H1 (cell line): ENCODE measurements at regions not wholly inside any gene's neighbourhood (a gene's known extent, or its start where the extent isn't known, plus 50 kb on each side); places are given as distances from the start of the nearest gene placed in this dataset.
A peak's percentile ranks its signal among the peaks of the same experiment; 100 is the strongest.

Experiments used
- CEBPB ChIP-seq: IDR thresholded peaks from 2 replicates; pipeline ENCODE4 v1.6.1; 2012; ENCODE audit warnings: low read depth, low read length
- JUND ChIP-seq: IDR thresholded peaks from 2 replicates; pipeline ENCODE4 v1.6.1; 2011; ENCODE audit warnings: mild to moderate bottlenecking, improper control_type of control experiment, low read length
- MAFK ChIP-seq: IDR thresholded peaks from 2 replicates; pipeline ENCODE4 v1.6.1; 2012; ENCODE audit warnings: low read depth, mild to moderate bottlenecking, improper control_type of control experiment, low read length
- POLR2A ChIP-seq, 2 experiments: IDR thresholded peaks; 1 replicate in 1 of 2; 2 replicates in 1 of 2; pipeline ENCODE4 v1.6.1; 2011; ENCODE audit warnings: low read depth in 2 of 2, low read length in 2 of 2, mild to moderate bottlenecking in 2 of 2; ENCODE audit errors: control extremely low read depth in 1 of 2
- RAD21 ChIP-seq, 2 experiments: IDR thresholded peaks in 1 of 2; conservative IDR thresholded peaks in 1 of 2; 2 replicates each; pipeline ENCODE4 v1.6.1; 2011; ENCODE audit warnings: low read depth in 2 of 2, low read length in 2 of 2, improper control_type of control experiment in 1 of 2, inconsistent platforms in 1 of 2, mild to moderate bottlenecking in 1 of 2, moderate library complexity in 1 of 2
- RNF2 ChIP-seq: fragments of 200-900, 300-1000 bp; sonication (generic); IDR thresholded peaks from 2 replicates; pipeline ENCODE4 v1.7.1; 2016; ENCODE audit warnings: borderline replicate concordance, low read depth, mild to moderate bottlenecking, antibody characterized with exemption, low read length; ENCODE audit not compliant: poor library complexity, severe bottlenecking; ENCODE audit errors: missing control alignments
- TAF1 ChIP-seq: IDR thresholded peaks from 2 replicates; pipeline ENCODE4 v1.6.1; 2011; ENCODE audit warnings: mild to moderate bottlenecking, low read depth, low read length
- TBP ChIP-seq: IDR thresholded peaks from 2 replicates; pipeline ENCODE4 v1.6.1; 2011; ENCODE audit warnings: low read depth, low read length, improper control_type of control experiment
- TEAD4 ChIP-seq: IDR thresholded peaks from 2 replicates; pipeline ENCODE4 v1.6.1; 2012; ENCODE audit warnings: low read depth, low read length, inconsistent platforms, mixed read lengths
- TF ChIP-seq, protein P1 (sequence below): fragments of 300-600 bp; sonication (generic); IDR thresholded peaks from 2 replicates; pipeline ENCODE4 v1.7.1; 2012; ENCODE audit warnings: low read length, moderate library complexity, mild to moderate bottlenecking, inconsistent platforms; ENCODE audit not compliant: insufficient replicate concordance
- TF ChIP-seq, protein P2 (sequence below): IDR thresholded peaks from 2 replicates; pipeline ENCODE4 v1.6.1; 2012; ENCODE audit warnings: inconsistent platforms

DNA sequence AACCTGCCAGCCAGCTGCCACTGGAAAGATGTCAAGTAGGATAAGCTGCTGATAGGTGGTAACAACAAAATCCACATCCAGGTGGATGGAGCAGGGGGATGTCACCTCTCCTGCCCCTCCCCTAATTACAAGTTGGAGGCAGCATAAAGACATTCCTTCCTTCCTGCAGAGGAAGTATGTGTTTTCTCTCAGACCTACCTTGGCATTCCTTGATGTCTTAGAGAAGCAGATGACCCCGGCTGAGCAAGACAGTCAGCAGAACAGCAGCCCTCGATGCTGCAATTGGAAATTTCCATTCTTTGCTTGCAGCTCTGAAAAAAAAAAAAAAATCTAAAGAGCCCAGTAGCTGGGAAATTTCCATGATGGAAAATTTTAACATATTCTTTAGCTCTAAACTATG, 137.5 kb upstream of the MKLN1 start (continued):
- TF ChIP-seq RAD21 (IDR thresholded peaks at IDR 0.05 in 1 of 2, conservative IDR thresholded peaks at IDR 0.05 in 1 of 2; ENCODE audit: low read depth in 2 of 2, low read length in 2 of 2) (peak in 1 of 2 experiments; percentile 17; a peak in 1 of 4 replicates), MAFK (peak; percentile 41; the same call in 1 of the 2 replicates), RNF2 (no peak), JUND (peak; percentile 11; the same call in 1 of the 2 replicates), POLR2A (IDR thresholded peaks at IDR 0.05; ENCODE audit: control extremely low read depth in 1 of 2, low read depth in 2 of 2, low read length in 2 of 2) (no peak; a peak in 1 of 3 replicates), CEBPB (peak; percentile 80), TAF1 (0 out of 2 replicates have a peak, but pooled peaks have one; percentile 15), TEAD4 (peak; percentile 97), TBP (no peak)
- TF ChIP-seq, protein P1, sequence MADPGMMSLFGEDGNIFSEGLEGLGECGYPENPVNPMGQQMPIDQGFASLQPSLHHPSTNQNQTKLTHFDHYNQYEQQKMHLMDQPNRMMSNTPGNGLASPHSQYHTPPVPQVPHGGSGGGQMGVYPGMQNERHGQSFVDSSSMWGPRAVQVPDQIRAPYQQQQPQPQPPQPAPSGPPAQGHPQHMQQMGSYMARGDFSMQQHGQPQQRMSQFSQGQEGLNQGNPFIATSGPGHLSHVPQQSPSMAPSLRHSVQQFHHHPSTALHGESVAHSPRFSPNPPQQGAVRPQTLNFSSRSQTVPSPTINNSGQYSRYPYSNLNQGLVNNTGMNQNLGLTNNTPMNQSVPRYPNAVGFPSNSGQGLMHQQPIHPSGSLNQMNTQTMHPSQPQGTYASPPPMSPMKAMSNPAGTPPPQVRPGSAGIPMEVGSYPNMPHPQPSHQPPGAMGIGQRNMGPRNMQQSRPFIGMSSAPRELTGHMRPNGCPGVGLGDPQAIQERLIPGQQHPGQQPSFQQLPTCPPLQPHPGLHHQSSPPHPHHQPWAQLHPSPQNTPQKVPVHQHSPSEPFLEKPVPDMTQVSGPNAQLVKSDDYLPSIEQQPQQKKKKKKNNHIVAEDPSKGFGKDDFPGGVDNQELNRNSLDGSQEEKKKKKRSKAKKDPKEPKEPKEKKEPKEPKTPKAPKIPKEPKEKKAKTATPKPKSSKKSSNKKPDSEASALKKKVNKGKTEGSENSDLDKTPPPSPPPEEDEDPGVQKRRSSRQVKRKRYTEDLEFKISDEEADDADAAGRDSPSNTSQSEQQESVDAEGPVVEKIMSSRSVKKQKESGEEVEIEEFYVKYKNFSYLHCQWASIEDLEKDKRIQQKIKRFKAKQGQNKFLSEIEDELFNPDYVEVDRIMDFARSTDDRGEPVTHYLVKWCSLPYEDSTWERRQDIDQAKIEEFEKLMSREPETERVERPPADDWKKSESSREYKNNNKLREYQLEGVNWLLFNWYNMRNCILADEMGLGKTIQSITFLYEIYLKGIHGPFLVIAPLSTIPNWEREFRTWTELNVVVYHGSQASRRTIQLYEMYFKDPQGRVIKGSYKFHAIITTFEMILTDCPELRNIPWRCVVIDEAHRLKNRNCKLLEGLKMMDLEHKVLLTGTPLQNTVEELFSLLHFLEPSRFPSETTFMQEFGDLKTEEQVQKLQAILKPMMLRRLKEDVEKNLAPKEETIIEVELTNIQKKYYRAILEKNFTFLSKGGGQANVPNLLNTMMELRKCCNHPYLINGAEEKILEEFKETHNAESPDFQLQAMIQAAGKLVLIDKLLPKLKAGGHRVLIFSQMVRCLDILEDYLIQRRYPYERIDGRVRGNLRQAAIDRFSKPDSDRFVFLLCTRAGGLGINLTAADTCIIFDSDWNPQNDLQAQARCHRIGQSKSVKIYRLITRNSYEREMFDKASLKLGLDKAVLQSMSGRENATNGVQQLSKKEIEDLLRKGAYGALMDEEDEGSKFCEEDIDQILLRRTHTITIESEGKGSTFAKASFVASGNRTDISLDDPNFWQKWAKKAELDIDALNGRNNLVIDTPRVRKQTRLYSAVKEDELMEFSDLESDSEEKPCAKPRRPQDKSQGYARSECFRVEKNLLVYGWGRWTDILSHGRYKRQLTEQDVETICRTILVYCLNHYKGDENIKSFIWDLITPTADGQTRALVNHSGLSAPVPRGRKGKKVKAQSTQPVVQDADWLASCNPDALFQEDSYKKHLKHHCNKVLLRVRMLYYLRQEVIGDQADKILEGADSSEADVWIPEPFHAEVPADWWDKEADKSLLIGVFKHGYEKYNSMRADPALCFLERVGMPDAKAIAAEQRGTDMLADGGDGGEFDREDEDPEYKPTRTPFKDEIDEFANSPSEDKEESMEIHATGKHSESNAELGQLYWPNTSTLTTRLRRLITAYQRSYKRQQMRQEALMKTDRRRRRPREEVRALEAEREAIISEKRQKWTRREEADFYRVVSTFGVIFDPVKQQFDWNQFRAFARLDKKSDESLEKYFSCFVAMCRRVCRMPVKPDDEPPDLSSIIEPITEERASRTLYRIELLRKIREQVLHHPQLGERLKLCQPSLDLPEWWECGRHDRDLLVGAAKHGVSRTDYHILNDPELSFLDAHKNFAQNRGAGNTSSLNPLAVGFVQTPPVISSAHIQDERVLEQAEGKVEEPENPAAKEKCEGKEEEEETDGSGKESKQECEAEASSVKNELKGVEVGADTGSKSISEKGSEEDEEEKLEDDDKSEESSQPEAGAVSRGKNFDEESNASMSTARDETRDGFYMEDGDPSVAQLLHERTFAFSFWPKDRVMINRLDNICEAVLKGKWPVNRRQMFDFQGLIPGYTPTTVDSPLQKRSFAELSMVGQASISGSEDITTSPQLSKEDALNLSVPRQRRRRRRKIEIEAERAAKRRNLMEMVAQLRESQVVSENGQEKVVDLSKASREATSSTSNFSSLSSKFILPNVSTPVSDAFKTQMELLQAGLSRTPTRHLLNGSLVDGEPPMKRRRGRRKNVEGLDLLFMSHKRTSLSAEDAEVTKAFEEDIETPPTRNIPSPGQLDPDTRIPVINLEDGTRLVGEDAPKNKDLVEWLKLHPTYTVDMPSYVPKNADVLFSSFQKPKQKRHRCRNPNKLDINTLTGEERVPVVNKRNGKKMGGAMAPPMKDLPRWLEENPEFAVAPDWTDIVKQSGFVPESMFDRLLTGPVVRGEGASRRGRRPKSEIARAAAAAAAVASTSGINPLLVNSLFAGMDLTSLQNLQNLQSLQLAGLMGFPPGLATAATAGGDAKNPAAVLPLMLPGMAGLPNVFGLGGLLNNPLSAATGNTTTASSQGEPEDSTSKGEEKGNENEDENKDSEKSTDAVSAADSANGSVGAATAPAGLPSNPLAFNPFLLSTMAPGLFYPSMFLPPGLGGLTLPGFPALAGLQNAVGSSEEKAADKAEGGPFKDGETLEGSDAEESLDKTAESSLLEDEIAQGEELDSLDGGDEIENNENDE, result peak; percentile 65
- TF ChIP-seq, protein P2, sequence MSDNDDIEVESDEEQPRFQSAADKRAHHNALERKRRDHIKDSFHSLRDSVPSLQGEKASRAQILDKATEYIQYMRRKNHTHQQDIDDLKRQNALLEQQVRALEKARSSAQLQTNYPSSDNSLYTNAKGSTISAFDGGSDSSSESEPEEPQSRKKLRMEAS, result 0 out of 2 replicates have a peak, but pooled peaks have one; percentile 16
